NT2/D1 (cell line): ENCODE measurements at regions not wholly inside any gene's neighbourhood (a gene's known extent, or its start where the extent isn't known, plus 50 kb on each side); places are given as distances from the start of the nearest gene placed in this dataset.

Experiments
- SUZ12 ChIP-seq: IDR thresholded peaks from 2 replicates; pipeline ENCODE4 v1.6.1; 2011; ENCODE audit not compliant: insufficient read length, insufficient read depth; ENCODE audit errors: extremely low read depth
- YY1 ChIP-seq: IDR thresholded peaks from 2 replicates; pipeline ENCODE4 v1.6.1; 2011; ENCODE audit not compliant: insufficient read length, insufficient read depth
- ZNF274 ChIP-seq: IDR thresholded peaks from 2 replicates; pipeline ENCODE4 v1.6.1; 2011; ENCODE audit warnings: mild to moderate bottlenecking, low read depth, low read length

DNA sequence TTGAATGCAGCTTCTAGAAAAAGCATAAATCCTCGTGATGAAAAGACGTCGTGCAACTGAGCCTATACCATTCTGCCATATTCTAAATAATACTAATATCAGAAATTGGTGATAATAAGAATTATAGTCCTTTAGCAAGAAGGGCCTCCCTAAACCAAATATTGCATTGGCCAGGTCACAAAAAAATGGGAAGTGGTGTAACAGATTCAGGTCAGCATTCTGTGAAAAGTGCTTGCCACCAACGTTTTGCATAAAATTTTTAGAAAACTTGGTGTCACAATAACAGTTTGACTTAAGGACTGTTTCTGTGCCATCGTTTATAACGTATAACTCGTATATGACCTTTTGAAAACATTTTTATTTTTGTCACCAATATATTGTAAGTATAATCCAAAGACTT is 603.6 kb downstream of the CPS1 start:
- TF ChIP-seq ZNF274 = no peak
- no peak for TF ChIP-seq YY1
- no peak for TF ChIP-seq SUZ12
